CD4-positive, alpha-beta T cell (primary cell): ENCODE measurements at regions not wholly inside any gene's neighbourhood (a gene's known extent, or its start where the extent isn't known, plus 50 kb on each side); places are given as distances from the start of the nearest gene placed in this dataset.

Experiments used
- ATAC-seq: fragments of 200-7000 bp; cut with Tn5 transposase; one replicate; pipeline ENCODE4 v1.10.0; 2022; ENCODE audit warnings: mild to moderate bottlenecking; ENCODE audit not compliant: poor library complexity
- CTCF ChIA-PET: fragments of 350-600 bp; sonication (Branson Sonifier 250); formaldehyde crosslinking; loops from one replicate; lab custom pipeline; 2021; ENCODE audit warnings: antibody characterized with exemption, inconsistent platforms; lab: Charles Lee
- POLR2A ChIA-PET: fragments of 350-600 bp; sonication (Branson Sonifier 250); formaldehyde crosslinking; loops from one replicate; lab custom pipeline; 2021; ENCODE audit warnings: antibody characterized with exemption, inconsistent platforms; lab: Charles Lee
- DNase-seq, 14 experiments: peaks; one replicate each; pipeline ENCODE4 v3.0.0-alpha.2; 2013 to 2020; ENCODE audit warnings: mixed read lengths in 2 of 14
- H3K27ac ChIP-seq, 2 donors: one replicate each; pipeline versions ENCODE4 v1.5.1 to v1.7.0; 2013; ENCODE audit warnings: low read length in 2 of 2, low read depth in 1 of 2, mild to moderate bottlenecking in 1 of 2
- H3K27me3 ChIP-seq, 2 experiments: 1 replicate in 1 of 2; 2 replicates in 1 of 2; pipeline versions ENCODE4 v1.6.1 to v1.7.0; 2013; ENCODE audit warnings: low read length in 2 of 2, control low read depth in 1 of 2, mild to moderate bottlenecking in 1 of 2, moderate library complexity in 1 of 2; ENCODE audit not compliant: insufficient read depth in 2 of 2, control insufficient read depth in 1 of 2
- H3K36me3 ChIP-seq: one replicate; pipeline ENCODE4 v1.6.1; 2013; ENCODE audit warnings: low read length, control low read depth; ENCODE audit not compliant: insufficient read depth
- H3K4me1 ChIP-seq: one replicate; pipeline ENCODE4 v1.6.1; 2013; ENCODE audit warnings: low read length, control low read depth; ENCODE audit not compliant: insufficient read depth
- H3K4me3 ChIP-seq: one replicate; pipeline ENCODE4 v1.5.1; 2013; ENCODE audit warnings: mild to moderate bottlenecking, low read length, moderate library complexity
- H3K9me3 ChIP-seq, 2 experiments: 1 replicate in 1 of 2; 2 replicates in 1 of 2; pipeline versions ENCODE4 v1.6.1 to v1.7.0; 2013; ENCODE audit warnings: low read length in 2 of 2, mild to moderate bottlenecking in 2 of 2, control low read depth in 1 of 2, moderate library complexity in 1 of 2; ENCODE audit not compliant: control insufficient read depth in 1 of 2, insufficient read depth in 1 of 2
- H3K27ac Mint-ChIP-seq: one replicate; pipeline ENCODE4 v1.8.0; 2020; ENCODE audit warnings: mixed read lengths
- H3K27me3 Mint-ChIP-seq: one replicate; pipeline ENCODE4 v1.8.0; 2021; ENCODE audit warnings: mixed read lengths
- H3K36me3 Mint-ChIP-seq: one replicate; pipeline ENCODE4 v1.8.0; 2021; ENCODE audit warnings: low read depth, mixed read lengths
- H3K4me1 Mint-ChIP-seq: one replicate; pipeline ENCODE4 v1.8.0; 2021; ENCODE audit warnings: low read depth, mixed read lengths
- H3K4me3 Mint-ChIP-seq: one replicate; pipeline ENCODE4 v1.8.0; 2020; ENCODE audit warnings: mild to moderate bottlenecking, mixed read lengths
- H3K9me3 Mint-ChIP-seq: one replicate; pipeline ENCODE4 v1.8.0; 2020; ENCODE audit warnings: mixed read lengths
- CTCF ChIP-seq: fragments of 200-600 bp; IDR thresholded peaks from one replicate; pipeline ENCODE4 v1.8.0; 2022; ENCODE audit warnings: antibody characterized with exemption, mild to moderate bottlenecking
- intact Hi-C, 2 experiments: fragments of 100-400 bp; cut with DNase I in 1 of 2; cut with micrococcal nuclease in 1 of 2; formaldehyde crosslinking; loops; one replicate each; pipeline versions ENCODE4 v1.15.1 to v1.9.0; 2023 to 2025; cut with DNase I, micrococcal nuclease

- H3K4me3 Mint-ChIP-seq: no peak overlapping the region
- no peak overlapping the region for H3K27ac ChIP-seq
- no peak for DNase-seq
- ATAC-seq: no peak
- H3K4me1 ChIP-seq: no peaks in the 10 kb centered on the region
- H3K4me1 Mint-ChIP-seq: no peaks in the 10 kb centered on the region
- H3K27ac Mint-ChIP-seq: no peak overlapping the region
- intact Hi-C loops: no loop called here
- CTCF ChIA-PET: no interaction called here
- no peaks in the 10 kb centered on the region for H3K36me3 Mint-ChIP-seq
- no peak overlapping the region for H3K4me3 ChIP-seq
- no peak for TF ChIP-seq CTCF
- H3K27me3 Mint-ChIP-seq: peaks cover 8% of the 10 kb centered on the region
- H3K27me3 ChIP-seq: no peaks in the 10 kb centered on the region
- no peaks in the 10 kb centered on the region for H3K36me3 ChIP-seq
- no peaks in the 10 kb centered on the region for H3K9me3 ChIP-seq
- POLR2A ChIA-PET: no interaction called here
- H3K9me3 Mint-ChIP-seq: no peaks in the 10 kb centered on the region
Observed at GRCh38 chr10:111984057-111984456, 199.5 kb downstream of the GPAM start.

- no peak for TF ChIP-seq CTCF
- POLR2A ChIA-PET: no interaction called here
Observed at GRCh38 chr10:111986079-111986478, 197.5 kb downstream of the GPAM start.

GRCh38 chr10:111988646-111989045, 194.9 kb downstream of the GPAM start:
- intact Hi-C loops: no loop called here
- TF ChIP-seq CTCF: no peak
- Mint-ChIP-seq H3K9me3 (no peaks in the 10 kb centered on the region), H3K27me3 (peaks cover 19% of the 10 kb centered on the region), H3K27ac (no peak overlapping the region), H3K4me3 (no peak overlapping the region), H3K36me3 (no peaks in the 10 kb centered on the region), H3K4me1 (no peaks in the 10 kb centered on the region)
- no peak for DNase-seq
- Histone ChIP-seq H3K27ac (no peak overlapping the region), H3K4me1 (no peaks in the 10 kb centered on the region), H3K27me3 (peaks cover 0 to 2% of the 10 kb centered on the region in 2 experiments), H3K9me3 (peaks cover 0 to 5% of the 10 kb centered on the region in 2 experiments), H3K4me3 (no peak overlapping the region), H3K36me3 (no peaks in the 10 kb centered on the region)
- CTCF ChIA-PET: no interaction called here
- ATAC-seq: no peak
- POLR2A ChIA-PET: no interaction called here

More at GRCh38 chr10:111986079-111986478, 197.5 kb downstream of the GPAM start:
- H3K4me3 ChIP-seq: no peak overlapping the region
- H3K4me1 ChIP-seq: no peaks in the 10 kb centered on the region
- Mint-ChIP-seq H3K4me3 (no peak overlapping the region), H3K27ac (no peak overlapping the region), H3K4me1 (no peaks in the 10 kb centered on the region), H3K27me3 (peaks cover 14% of the 10 kb centered on the region), H3K9me3 (no peaks in the 10 kb centered on the region), H3K36me3 (no peaks in the 10 kb centered on the region)
- intact Hi-C loops: no loop called here
- CTCF ChIA-PET: no interaction called here
- no peak overlapping the region for H3K27ac ChIP-seq
- H3K9me3 ChIP-seq: peaks cover 0 to 5% of the 10 kb centered on the region in 2 experiments
- no peaks in the 10 kb centered on the region for H3K36me3 ChIP-seq
- H3K27me3 ChIP-seq: no peaks in the 10 kb centered on the region
- ATAC-seq (no peak), DNase-seq (no peak)
